HG03521 (cell line): ENCODE measurements at regions not wholly inside any gene's neighbourhood (a gene's known extent, or its start where the extent isn't known, plus 50 kb on each side); places are given as distances from the start of the nearest gene placed in this dataset.
"Not testable (repeated sequence)": the region's sequence is repeated elsewhere in the genome, so short reads cannot be mapped to it uniquely, and the experiment has no call there.

Experiments used
- ATAC-seq: cut with Tn5 transposase; IDR thresholded peaks from one replicate; pipeline ENCODE4 v1.9.1; 2021; ENCODE audit warnings: mild to moderate bottlenecking, moderate library complexity; ENCODE audit not compliant: unreplicated experiment

DNA sequence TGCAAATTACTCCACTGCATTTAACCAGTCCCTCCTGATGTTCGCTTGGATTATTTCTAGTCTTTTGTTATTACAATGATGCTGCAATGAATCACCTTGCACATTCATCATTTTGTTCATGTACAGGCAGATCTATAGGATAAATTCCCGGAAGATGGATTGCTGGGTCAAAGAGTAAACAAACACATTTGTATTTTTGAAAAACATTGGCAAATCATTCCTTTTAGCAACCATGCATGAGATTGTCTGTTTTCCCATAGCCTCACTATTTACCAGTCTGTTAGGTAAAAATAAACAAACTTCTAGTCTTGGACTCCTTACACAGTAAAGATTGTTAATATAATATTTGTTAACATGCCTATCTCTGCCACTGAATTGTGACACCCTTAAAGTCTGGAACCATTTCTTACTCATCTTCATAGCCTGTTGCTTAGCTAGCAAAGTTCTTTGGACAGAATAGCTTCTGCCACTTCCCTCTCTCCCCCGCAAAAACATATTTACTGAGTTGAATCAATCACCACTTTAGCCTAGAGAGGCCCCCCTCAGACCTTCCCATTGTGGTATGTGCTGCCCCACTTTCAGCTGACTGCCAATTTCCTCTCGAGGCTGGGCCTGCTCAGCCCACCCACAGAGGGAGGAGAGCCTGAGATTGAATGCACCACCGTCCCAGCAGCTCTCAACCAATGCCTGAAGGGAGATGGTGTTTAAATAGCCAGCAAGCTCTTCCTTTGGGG, 108.4 kb upstream of the ATXN3L start:
- no peak for ATAC-seq

DNA sequence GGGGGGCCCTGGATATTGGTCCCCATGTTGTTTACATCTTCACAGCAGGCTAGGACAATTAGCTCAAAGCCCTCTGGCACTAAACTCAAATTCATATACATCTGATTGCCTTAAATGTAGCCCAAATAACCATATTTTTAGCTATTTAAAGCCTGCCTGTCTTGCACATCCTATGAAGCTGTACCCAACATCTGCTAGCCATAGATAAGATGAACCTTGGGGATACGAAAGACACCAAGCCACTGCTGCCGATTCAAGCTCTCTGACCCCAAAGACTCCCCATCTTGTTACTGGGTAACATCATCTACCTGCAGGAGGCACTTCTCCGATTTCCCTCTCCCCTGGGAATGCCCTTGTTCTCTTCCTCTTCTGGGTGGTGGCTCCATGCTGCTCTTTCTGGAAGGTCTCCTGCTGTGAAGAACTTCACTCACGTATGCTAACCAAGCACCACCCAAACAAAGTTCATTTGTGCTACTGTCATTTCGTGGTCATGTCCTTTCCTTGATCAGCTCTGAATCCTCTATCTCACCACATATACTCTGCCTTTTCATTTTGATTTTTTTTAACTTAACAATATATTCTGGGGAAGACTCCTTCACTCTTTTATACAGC, 107.7 kb upstream of the ATXN3L start:
- no peak for ATAC-seq

DNA sequence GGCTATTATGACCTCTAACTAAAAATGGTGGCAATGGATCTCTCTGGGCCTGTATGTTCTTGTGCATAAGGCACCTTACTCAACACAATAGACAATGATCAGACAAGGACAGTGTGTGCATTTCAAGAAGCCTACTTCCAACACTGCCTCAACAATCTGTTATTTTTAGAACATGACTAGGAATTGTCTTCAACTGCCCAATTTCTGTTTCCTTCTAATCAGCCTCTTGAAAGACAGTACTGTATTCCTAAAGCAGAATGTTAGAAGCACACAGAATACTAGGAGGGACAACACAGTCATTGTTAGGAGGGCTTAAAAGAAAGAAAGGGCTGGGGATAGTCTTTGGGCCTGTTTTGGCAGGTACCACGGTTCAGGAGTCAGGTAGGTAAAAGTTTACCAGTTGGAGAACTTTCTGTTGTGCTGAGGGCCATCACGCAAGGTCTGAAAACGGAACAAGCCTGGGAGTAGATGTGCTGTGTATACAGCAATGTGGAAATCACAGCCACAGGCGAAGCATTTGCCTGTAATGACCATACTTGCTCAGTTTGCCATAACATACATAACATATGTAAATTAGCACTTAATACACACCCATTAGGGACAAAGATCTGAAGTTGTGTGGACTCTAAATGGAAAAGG, 100.8 kb upstream of the ATXN3L start:
- no peak for ATAC-seq

DNA sequence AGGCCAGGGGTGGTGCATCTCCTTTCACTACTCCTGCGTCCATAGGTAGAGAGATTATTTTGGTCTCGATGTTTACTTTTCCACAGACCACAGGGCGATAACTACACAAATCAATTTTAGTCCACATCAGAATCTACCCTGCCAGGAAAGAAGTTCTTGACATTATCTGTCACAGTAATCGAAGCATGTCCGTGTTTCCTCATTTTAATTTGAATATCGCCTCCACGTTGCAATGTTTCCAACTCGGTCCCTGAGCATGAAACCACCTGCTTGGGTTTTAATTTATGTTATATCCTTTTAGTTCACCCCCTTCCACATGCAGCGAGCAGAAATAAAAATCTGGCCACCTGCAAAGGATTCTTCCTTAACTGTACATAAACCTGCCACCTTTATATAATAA, 100.1 kb upstream of the ATXN3L start:
- no peak for ATAC-seq

DNA sequence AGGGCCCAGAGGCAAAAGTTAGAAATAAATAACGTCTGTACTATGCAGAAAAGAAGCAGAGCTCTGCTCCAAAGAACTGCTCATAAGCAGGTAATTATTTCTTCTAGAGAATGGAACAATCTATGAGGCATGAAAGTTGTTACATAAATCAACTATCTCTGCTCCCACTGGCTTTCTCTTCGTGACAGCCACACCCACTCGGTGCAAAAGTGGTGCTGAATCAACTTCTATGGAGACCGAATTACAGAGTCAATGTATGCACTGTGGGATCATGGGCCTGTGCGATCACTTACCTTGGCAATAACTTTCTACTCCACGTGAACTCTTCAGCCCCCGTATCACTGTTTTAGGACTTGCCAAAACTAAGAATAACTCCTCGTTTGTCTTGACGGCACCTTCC, 99.4 kb upstream of the ATXN3L start:
- no peak for ATAC-seq

DNA sequence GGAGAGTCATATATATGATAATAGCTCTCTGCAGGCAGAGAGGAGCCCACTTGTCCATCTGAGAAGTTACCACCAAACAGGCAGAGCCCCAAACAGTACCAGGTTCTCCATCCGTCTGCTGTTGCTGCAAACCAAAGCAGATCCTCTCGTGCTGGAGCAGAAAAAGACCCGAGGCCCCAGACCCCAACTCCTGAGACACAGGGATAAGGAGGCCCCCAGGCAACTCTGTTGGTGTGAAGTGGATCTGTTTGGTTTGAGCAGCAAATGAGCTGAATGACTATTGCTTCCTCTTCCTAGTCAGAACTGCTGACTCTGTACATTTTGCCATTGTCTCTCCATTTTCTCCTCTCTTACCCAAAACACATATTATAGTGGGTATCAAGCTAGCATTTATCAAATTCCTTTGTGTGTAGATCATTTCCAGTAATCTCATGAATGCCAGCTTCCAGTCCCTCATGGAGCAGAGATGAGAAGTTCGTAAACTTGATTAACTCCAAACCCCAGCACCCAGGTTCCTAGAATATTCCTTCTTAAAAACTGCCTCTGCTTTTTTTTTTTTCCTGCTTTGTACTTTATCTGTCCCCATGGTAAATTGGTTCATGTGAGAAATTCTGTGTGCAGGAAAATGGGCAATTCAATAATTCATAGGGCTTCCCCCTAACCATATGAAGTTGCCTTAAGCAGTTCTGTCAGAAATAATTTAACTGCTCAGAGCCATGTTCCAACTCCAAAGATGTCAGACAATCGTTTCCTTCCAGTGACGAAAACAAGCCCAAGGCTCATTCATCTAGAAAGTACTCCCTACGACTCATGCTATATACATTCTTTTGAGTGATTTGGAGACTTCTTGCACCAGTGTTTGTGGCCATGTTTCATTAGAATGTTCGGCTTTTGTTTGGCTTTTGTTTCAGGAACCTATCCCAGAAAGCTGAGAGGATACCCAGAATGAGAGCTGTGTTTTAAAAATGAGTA, 98.6 kb upstream of the ATXN3L start:
- no peak for ATAC-seq

DNA sequence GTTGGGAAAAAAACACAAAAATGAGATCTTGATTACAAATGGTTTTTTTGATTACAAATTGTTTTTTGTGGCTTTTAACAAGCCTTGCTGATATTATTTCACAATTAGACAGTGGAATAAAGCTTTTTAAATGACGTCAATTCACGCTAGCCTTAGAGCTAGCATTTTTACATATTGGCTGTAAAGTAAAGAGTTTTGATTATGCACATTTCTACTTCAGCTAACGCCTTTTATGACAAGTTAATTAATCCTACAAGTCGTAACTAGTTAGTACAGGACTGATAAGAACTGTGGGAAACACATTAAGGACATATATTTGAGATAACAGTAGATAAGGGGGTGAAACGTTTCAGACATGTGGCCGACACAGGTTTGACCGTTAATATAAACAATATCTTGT, 95.7 kb upstream of the ATXN3L start:
- ATAC-seq = no peak

DNA sequence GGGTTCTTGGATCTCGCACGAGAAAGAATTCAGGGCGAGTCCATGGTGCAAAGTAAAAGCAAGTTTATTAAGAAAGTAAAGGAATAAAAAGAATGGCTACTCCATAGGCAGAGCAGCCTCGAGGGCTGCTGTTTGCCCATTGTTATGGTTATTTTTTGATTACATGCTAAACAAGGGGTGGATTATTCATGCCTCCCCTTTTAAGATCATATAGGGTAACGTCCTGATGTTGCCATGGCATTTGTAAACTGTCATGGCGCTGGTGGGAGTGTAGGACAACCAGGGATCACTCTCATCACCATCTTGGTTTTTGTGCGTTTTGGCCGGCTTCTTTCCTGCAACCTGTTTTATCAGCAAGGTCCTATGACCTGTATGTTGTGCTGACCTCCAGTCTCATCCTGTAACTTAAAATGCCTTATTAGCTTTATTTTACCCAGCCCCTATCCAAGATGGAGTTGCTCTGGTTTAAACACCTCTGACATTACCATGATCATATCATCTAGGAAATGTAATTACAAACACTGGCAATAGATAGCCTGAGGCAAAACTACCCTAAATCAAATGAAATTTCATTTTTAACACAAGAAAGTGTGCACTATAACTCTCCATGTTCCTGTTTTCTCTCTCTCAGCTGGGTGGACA, 94.3 kb upstream of the ATXN3L start:
- no peak for ATAC-seq

DNA sequence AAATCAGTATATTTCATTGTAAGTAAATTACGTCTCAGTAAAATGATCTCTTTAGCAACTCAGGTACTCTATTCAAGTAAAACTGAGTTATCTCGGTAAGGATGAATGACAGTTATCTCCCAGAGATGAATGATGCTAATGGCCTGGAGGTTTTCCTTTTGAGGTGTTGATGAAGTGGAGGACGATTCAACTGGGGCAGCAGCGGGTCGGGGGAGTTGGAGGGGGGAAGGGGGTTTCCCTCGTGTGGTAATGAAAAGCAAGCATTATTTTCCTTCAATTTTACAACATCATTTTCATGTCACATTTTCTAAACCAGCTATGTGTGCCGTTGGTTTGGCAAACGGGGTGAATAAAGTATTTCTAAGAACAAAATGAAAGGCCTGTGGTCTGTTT, 92.4 kb upstream of the ATXN3L start:
- ATAC-seq = no peak

DNA sequence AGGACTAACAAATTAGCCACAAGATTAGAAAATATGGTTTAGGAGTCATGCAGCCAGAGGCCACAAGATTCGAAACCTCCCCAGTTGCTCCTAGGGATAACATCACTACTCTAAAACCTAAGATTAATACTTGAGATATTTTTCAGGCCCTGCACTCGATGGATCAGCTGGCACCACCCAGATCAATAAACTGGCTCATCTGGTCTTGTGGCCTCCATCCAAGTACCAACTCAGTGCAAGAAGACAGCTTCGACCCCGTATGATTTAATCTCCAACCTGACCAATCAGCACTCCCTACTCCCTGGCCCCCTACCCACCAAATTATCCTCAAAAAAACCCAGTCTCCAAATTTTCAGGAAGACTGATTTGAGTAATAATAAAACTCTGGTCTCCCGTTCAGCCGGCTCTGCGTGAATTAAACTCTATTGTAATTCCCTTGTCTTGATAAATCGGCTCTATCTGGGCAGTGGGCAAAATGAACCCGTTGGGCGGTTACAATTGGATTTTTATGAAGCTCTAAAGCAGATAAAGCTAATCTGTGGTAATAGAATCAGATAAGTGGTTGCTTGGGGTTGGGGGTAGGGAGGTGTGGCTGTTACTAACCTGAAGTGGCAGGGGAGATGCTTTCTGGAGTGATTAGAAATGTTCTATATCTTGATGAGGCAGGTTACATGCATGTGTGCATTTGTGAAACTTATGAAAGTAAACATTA, 91.8 kb upstream of the ATXN3L start:
- no peak for ATAC-seq

DNA sequence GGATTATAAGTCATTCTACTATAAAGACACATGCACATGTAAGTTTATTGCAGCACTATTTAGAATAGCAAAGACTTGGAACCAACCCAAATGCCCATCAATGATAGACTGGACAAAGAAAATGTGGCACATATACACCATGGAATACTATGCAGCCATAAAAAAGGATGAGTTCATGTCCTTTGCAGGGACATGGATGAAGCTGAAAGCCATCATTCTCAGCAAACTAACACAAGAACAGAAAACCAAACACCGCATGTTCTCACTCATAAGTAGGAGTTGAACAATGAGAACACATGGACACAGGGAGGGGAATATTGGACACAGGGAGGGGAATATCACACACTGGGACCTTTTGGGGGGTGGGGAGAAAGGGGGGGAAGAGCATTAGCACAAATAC, 88.7 kb upstream of the ATXN3L start:
- not testable (repeated sequence) for ATAC-seq

DNA sequence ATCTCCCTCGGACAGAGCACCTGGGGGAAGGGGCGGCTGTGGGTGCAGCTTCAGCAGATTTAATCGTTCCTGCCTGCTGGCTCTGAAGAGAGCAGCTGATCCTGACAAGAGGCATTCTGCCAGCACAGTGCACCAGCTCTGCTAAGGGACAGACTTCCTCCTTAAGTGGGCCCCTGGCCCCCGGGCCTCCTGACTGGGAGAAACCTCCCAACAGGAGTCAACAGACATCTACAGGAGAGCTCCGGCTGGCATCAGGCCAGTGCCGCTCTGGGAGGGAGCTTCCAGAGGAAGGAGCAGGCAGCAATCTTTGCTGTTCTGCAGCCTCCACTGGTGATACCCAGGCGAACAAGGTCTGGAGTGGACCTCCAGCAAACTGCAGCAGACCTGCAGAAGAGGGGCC, 84.9 kb upstream of the ATXN3L start:
- ATAC-seq = not testable (repeated sequence)

DNA sequence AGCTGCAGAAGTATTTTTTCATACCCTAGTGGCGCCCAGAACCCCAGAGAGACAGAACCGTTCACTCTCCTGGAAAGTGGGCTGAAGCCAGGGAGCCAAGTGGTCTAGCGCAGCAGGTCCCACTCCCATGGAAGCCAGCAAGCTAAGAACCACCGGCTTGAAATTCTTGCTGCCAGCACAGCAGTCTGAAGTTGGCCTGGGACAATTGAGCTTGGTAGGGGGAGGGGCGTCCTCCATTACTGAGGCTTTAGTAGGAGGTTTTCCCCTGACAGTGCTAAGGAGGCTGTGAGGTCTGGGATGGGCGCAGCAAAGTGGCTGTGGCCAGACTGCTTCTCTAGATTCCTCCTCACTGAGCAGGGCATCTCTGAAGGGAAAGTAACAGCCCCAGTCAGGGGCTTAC, 84.5 kb upstream of the ATXN3L start:
- ATAC-seq = no peak

DNA sequence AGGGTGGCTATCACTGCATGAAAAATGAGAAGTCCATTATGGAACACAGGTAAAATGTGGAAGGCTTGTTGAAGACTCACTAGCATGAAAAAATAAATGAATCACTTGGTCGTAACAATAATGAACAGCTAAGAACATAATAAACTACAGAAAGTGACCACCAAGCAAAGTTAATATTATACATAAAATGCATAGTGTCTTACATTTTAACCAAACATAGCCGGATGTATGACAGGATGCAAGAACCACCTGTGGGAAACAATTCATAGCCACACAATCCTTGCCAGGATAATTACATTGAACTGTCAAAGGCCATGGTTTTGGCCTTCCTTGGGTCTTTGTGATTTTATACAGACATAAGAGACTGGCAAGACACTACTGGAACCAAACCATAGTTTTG, 81.9 kb upstream of the ATXN3L start:
- no peak for ATAC-seq

DNA sequence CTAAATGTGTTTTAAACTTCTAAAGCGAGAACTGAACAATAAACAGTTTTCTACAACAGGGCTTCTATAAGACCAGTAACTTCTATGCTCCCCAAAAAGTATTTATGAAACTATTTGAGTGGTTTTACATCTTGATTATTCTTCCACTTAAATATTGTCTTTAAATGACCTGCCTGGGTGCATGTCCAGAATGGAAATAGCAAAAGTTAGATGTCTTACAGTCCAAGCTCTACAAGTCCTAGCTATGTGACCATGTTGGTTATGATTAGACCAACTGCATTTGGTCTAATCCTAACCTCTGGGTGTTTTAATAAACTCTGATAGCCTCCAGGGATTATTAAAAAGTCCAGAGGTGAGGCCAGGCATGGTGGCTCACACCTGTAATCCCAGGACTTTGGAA, 79.0 kb upstream of the ATXN3L start:
- no peak for ATAC-seq

DNA sequence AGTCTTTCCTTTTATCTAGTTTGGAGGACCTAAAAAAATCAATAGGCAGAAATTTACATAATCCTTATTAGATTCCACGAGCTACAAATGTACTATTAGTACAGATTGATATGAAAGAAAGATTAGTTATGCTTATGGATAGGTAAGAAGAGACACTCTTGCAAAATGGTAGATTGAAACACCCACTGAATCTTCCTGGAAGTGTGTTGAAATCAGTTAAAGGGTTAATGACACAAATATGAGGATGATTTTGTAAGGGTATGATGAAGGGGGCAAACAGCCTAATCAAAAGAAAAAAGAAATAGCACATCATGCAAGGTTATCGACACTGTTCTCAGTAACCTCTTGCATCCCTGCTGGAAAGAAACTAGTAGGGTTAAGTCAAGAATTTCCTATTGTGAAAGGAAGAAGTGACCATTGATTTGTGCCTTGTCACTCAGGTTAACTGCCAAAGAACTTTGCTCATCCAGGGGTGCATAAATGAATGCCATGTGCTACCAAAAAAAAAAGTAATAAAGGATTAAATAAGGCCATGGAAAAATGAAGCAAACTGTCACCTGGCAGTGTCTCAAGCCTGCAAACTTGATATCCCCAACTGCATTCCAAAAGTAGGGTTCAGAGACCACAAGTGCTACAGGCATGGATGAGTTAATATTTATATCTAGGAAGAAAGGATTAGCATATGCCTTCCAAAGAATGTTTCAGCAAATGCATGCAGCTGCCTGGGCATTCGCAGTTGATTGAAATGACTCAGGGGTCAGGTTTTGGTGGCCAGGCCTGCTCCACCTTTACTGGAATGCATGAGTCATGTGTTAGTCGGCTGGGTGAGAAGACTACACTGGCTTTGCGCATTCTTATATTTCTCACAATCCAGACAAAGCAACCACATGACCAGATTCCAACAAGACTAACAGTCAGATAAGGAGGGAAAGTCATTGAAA, 78.3 kb upstream of the ATXN3L start:
- ATAC-seq = no peak

DNA sequence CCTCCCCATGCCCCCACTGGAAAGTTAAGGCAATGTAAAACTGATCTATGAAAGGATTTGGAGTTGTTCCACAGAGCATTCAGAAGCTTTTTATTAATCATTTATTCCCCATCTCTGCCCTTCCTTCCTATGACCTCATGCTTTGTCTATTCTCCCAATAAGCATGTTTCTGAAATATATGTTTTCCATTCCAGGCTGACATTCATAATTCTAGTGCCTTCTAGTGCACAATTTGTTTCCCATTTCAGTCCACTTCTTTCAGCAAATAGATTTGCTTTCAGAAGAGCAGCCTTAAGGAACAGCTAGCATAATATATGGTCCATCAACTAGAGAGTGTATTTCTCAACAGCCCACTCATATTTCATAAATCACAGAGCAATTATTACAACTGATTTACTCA, 77.1 kb upstream of the ATXN3L start:
- ATAC-seq = no peak

DNA sequence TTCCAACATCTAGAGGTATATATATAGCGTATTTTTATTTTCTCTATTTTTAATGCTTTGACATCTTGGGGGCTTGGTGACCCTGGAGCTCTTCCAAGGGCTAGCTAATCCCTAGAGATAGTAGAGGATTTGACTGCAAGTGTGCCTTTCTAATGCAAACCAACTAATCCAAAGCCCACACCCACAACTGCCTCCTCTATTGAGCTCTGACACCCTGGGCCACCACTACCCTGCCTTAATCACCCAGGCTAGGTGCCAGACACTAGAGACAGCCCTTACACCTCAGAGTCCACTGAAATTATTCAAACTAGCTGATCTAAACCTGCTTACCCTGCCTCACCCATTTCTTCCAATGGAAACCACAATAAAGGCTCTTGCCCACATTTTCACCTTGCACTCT, 69.6 kb upstream of the ATXN3L start:
- ATAC-seq = no peak
